ENCODE measurements at regions not wholly inside any gene's neighbourhood (a gene's known extent, or its start where the extent isn't known, plus 50 kb on each side); places are given as distances from the start of the nearest gene placed in this dataset.

- TF ChIP-seq CTCF (IDR thresholded peaks at IDR 0.05; ENCODE audit: low read depth, low read length, poor library complexity, severe bottlenecking) (no peak), EZH2phosphoT487 (IDR thresholded peaks at IDR 0.05; ENCODE audit: borderline replicate concordance, low read length) (no peak)
Observed at GRCh38 chr15:47384776-47385175, 332.5 kb upstream of the SEMA6D start.
